ENCODE measurements at regions not wholly inside any gene's neighbourhood (a gene's known extent, or its start where the extent isn't known, plus 50 kb on each side); places are given as distances from the start of the nearest gene placed in this dataset.

DNA sequence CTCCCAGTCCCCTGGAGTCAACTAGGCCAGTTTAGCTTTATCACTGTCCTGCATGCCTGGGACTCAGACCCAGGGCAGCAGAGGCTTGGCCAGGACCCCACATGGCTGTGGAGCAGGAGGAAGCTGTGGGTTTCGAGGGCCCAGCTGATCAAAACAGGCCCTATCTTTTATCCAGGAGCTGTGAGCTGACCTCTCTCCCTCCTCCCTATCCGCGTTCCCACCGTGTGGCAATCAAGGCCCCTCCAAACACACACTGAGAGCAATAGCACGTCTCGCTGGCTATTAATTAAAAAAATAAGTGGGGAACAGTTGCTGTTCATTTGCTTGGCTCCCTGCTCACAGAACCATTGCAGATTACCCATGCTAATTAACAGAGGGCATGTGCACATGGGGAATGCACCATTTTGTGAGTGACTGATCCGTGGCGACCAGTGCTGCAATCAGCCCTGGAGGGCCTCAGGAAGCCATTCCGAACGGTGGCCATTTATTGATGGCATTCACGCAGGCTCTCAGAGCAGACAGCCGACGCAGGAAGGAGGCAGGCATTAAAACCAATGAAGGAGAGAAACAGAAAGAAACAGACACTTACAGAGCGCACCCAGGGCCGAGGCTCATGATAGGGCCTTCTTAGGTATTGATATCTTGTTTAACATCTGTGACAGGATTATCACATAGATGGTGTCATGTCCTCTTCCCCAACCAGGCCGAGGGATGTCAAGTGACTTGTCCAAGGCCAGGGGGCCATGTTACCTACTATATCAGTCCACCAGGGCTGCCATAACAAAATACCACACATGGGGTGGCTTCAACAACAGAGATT lies 157.1 kb downstream of the KATNIP start:
- H3K4me3 ChIP-seq (ENCODE audit: low read length) = no peak overlapping the region
- H3K36me3 ChIP-seq (ENCODE audit: control insufficient read depth, insufficient read depth, low read length) = no peaks in the 10 kb centered on the region
- no peaks in the 10 kb centered on the region for H3K27me3 ChIP-seq (ENCODE audit: control insufficient read depth, insufficient read depth, low read length)
- no peak overlapping the region for H3K9ac ChIP-seq (ENCODE audit: low read length)
- no peaks in the 10 kb centered on the region for H3K4me1 ChIP-seq (ENCODE audit: control insufficient read depth, insufficient read depth, low read length)
- no peak overlapping the region for H3K27ac ChIP-seq (ENCODE audit: low read depth, low read length)

DNA sequence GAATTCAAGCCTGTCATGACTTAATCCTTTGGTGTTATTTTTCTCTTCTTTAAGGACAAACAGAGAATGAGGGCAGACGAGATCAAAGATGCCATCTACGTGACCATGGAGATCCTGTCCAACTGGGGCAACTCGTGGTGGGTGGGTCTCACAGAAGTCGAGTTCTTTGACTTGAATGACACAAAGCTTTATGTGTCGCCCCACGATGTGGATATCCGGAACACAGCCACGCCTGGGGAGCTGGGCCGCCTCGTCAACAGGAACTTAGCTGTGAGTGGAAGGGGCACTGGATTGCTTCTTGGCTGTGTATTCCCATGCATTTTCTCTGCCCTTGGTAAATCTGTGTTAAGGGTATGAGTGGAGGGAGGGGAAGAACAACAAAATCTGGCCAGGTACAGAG lies 158.7 kb downstream of the KATNIP start:
- Histone ChIP-seq H3K27ac (ENCODE audit: low read depth, low read length) (no peak overlapping the region), H3K4me3 (ENCODE audit: low read length) (no peak overlapping the region), H3K36me3 (ENCODE audit: control insufficient read depth, insufficient read depth, low read length) (peaks cover 3% of the 10 kb centered on the region), H3K4me1 (ENCODE audit: control insufficient read depth, insufficient read depth, low read length) (no peaks in the 10 kb centered on the region), H3K27me3 (ENCODE audit: control insufficient read depth, insufficient read depth, low read length) (no peaks in the 10 kb centered on the region), H3K9ac (ENCODE audit: low read length) (no peak overlapping the region)

DNA sequence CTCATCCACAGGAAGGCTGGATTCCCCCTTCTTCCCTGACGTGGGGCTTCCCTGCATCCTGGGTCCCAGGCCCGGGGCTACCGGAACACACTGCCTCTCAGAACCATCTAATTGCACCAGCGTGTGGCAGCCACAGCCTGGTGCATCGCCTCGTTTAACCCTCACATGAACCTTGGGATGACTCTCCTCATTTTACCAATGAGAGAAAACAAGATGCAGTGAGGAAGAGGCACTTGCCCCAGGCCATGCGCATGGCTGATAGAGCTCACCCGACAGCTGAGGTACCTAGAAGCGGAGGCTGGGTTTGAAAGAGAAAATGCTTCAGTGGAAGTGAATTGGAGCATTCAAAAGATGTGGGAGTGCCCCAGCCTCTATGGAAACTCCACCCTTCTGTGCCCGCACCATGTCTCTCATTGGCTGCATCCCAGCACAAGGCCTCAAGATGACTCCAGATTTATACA lies 162.3 kb downstream of the KATNIP start:
- Histone ChIP-seq H3K36me3 (ENCODE audit: control insufficient read depth, insufficient read depth, low read length) (peaks cover 3% of the 10 kb centered on the region), H3K27ac (ENCODE audit: low read depth, low read length) (no peak overlapping the region), H3K9ac (ENCODE audit: low read length) (no peak overlapping the region)

DNA sequence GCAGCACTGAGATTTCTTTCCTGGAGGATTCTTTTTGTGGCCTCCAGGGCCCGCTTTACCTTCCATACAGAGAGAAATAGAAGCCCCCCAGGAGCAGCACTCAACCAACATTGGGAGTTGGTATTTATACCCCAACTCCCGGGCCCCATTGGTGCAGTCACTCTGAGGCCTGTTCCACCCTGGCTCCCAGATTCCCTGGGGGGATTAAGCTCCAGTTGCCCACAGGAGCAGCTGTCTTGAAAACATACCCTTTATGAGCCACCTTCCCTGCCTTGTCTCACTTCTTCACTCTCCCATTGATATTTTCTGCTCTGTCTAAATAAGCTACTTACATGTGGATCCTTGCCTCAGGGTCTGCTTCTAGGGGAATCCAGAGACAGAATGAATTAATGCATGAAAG lies 167.8 kb downstream of the KATNIP start:
- Histone ChIP-seq H3K36me3 (ENCODE audit: control insufficient read depth, insufficient read depth, low read length) (no peaks in the 10 kb centered on the region), H3K9ac (ENCODE audit: low read length) (no peak overlapping the region), H3K4me3 (ENCODE audit: low read length) (no peak overlapping the region), H3K27ac (ENCODE audit: low read depth, low read length) (peak overlapping the region; percentile 38), H3K27me3 (ENCODE audit: control insufficient read depth, insufficient read depth, low read length) (no peaks in the 10 kb centered on the region), H3K4me1 (ENCODE audit: control insufficient read depth, insufficient read depth, low read length) (no peaks in the 10 kb centered on the region)

More for the DNA sequence above, 162.3 kb downstream of the KATNIP start:
- Histone ChIP-seq H3K27me3 (ENCODE audit: control insufficient read depth, insufficient read depth, low read length) (no peaks in the 10 kb centered on the region), H3K4me3 (ENCODE audit: low read length) (no peak overlapping the region), H3K4me1 (ENCODE audit: control insufficient read depth, insufficient read depth, low read length) (no peaks in the 10 kb centered on the region)

DNA sequence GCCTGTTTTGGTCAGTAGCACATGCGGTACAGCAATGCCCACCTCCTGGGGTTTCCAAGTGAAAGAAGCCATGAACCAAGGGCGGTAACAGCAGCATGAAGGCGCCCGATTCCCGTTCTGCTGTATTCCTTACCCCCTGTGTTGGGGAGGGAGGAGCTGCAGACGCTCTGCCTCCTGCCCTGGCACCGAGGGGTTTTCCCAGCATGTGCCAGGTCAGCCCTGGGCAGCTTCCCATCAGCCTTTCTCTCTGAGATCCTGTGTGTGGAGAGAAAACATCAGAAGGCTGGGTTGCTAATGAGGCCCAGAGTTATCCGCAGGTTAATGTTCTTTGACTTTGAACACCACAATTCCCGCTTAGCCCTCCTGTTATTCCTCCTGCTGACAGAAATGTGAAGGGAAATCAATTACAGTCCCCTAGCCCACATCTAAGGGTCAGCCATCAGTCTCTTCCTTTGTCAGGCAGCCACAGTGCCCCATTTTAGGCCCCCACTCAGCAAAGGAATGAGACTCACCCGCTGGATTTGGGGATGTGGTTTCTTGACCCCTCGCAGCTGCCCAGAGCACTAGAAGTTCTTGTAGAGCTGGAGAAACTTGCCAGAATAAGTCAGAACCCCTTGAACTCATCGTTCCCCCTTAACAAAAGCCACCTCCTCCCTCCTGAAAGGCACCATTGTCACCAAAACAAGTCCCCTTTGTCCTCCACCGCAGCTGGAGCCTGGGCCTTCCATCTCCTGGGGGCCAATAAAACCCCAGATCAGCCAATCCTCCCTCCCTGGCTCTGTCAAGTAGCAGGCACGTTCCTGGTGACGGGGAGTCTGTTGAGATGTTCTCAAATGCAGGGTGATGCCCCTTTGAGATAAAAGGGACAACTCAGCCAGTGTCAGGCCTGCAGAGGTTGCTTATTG lies 168.5 kb downstream of the KATNIP start:
- H3K27ac ChIP-seq (ENCODE audit: low read depth, low read length) = peak overlapping the region; percentile 38
- H3K4me3 ChIP-seq (ENCODE audit: low read length) = no peak overlapping the region
- H3K27me3 ChIP-seq (ENCODE audit: control insufficient read depth, insufficient read depth, low read length) = no peaks in the 10 kb centered on the region
- no peaks in the 10 kb centered on the region for H3K4me1 ChIP-seq (ENCODE audit: control insufficient read depth, insufficient read depth, low read length)
- peaks cover 2% of the 10 kb centered on the region for H3K36me3 ChIP-seq (ENCODE audit: control insufficient read depth, insufficient read depth, low read length)
- H3K9ac ChIP-seq (ENCODE audit: low read length) = no peak overlapping the region

DNA sequence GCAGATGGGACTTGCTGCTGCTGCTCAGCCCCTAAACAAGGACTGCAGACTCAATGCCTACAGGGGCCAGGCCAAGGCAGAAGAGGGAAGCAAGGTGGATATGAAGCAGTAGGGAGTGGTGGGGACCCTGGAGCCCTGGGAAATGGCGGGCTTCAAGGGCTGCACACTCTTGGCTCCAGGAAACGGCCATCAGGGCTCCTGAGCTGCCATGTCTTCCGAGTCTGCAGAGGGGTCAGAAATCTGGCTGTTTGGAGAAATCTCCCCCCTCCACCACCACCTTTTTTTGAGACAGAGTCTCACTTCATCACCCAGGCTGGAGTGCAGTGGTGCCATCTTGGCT lies 169.1 kb downstream of the KATNIP start:
- Histone ChIP-seq H3K27ac (ENCODE audit: low read depth, low read length) (no peak overlapping the region), H3K4me3 (ENCODE audit: low read length) (no peak overlapping the region), H3K36me3 (ENCODE audit: control insufficient read depth, insufficient read depth, low read length) (peaks cover 2% of the 10 kb centered on the region), H3K27me3 (ENCODE audit: control insufficient read depth, insufficient read depth, low read length) (no peaks in the 10 kb centered on the region), H3K4me1 (ENCODE audit: control insufficient read depth, insufficient read depth, low read length) (peaks cover 1% of the 10 kb centered on the region), H3K9ac (ENCODE audit: low read length) (no peak overlapping the region)

DNA sequence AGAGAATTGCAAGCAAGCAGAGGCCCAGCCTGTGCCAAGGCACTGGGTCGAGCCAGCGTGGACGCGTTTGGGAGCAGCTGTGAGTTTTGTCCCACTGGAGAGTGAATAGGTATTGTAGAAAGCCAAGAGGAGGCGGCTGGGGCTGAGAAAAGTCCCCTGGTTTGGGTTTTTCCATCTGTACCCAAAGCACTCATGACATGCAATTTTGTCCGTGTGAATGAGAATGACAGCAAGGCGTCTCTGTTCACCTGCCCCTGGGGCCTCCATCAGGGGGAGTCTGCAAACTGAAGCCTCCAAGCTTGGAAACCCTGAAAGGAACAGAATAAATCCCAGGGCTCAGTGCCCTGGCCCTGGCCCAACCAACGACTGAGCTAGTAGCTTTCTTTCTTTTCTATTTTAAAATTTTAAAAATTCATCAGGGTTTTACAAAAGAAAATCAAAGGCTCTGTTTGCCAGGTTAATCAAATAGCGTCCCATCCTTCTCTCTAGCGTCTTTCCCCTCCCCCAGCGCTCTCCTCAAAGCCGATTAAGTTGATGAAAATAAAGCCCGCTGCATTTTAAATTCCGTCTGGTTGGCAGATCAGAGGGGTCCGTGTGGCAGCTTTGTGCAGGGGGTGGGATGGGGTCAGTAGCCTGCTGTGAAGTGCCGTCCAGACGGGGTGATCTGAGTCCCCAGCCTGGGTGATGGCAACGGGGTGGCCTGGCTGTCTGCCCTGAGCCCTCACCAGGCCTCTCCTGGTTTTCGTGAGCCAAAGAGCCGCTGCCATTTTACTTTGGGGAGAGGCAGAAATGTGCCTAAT lies 171.0 kb downstream of the KATNIP start:
- Histone ChIP-seq H3K27me3 (ENCODE audit: control insufficient read depth, insufficient read depth, low read length) (no peaks in the 10 kb centered on the region), H3K36me3 (ENCODE audit: control insufficient read depth, insufficient read depth, low read length) (peaks cover 2% of the 10 kb centered on the region), H3K4me3 (ENCODE audit: low read length) (no peak overlapping the region), H3K9ac (ENCODE audit: low read length) (peak overlapping the region; percentile 12), H3K4me1 (ENCODE audit: control insufficient read depth, insufficient read depth, low read length) (peaks cover 6% of the 10 kb centered on the region), H3K27ac (ENCODE audit: low read depth, low read length) (peak overlapping the region; percentile 34)

DNA sequence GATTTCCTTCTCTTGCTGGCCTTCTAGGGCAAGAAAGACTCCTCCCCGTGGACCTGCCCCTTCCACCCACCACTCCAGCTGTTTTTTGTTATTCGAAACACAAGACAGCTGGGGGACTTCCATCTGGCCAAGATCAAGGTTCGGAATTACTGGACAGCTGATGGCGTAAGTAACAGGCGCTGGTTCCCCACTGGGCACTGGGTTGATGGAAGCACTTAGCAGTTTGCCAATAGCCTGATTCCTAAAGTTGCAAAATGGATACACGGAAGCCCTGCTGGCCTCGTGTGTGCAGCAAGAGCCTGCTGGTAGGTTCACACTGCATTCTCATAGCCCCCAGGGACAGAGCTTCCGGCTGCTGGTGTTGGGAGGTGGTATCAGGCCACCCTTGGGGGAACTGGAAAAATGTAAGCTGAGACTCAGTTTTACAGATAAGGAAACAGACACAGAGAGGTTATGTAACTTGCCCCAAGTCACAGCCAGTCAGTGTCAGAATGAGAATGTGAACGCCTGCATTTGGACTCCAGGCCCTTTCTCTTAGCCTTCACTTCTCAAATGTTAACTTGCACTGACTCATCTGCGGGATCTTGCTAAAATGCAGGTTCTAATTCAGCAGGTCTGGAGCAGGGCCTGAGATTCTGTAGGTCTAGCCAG lies 171.7 kb downstream of the KATNIP start:
- Histone ChIP-seq H3K27me3 (ENCODE audit: control insufficient read depth, insufficient read depth, low read length) (no peaks in the 10 kb centered on the region), H3K4me1 (ENCODE audit: control insufficient read depth, insufficient read depth, low read length) (peaks cover 6% of the 10 kb centered on the region), H3K9ac (ENCODE audit: low read length) (no peak overlapping the region), H3K27ac (ENCODE audit: low read depth, low read length) (peak overlapping the region; percentile 34), H3K4me3 (ENCODE audit: low read length) (no peak overlapping the region), H3K36me3 (ENCODE audit: control insufficient read depth, insufficient read depth, low read length) (peaks cover 2% of the 10 kb centered on the region)

DNA sequence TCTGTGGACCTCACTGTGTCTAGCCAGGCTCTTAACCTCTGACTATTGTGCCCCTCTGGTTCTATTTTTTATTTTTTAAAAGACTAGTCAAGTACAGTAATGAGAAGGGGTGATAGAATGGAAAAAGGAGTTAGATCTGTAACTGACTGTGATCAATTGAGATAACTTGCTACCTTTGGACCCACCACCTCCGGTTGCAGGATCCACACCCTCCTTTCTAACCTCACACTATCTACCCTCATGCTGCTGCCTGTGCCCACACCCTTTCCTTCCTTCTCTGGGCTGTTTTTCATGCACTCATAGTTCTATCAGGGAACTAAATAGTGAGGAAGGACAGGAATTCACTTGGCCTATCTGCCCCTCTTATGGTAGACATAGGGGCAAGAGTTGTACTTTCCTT lies 172.3 kb downstream of the KATNIP start:
- Histone ChIP-seq H3K36me3 (ENCODE audit: control insufficient read depth, insufficient read depth, low read length) (peaks cover 2% of the 10 kb centered on the region), H3K4me3 (ENCODE audit: low read length) (no peak overlapping the region), H3K27me3 (ENCODE audit: control insufficient read depth, insufficient read depth, low read length) (no peaks in the 10 kb centered on the region), H3K4me1 (ENCODE audit: control insufficient read depth, insufficient read depth, low read length) (peaks cover 6% of the 10 kb centered on the region), H3K27ac (ENCODE audit: low read depth, low read length) (no peak overlapping the region), H3K9ac (ENCODE audit: low read length) (no peak overlapping the region)

DNA sequence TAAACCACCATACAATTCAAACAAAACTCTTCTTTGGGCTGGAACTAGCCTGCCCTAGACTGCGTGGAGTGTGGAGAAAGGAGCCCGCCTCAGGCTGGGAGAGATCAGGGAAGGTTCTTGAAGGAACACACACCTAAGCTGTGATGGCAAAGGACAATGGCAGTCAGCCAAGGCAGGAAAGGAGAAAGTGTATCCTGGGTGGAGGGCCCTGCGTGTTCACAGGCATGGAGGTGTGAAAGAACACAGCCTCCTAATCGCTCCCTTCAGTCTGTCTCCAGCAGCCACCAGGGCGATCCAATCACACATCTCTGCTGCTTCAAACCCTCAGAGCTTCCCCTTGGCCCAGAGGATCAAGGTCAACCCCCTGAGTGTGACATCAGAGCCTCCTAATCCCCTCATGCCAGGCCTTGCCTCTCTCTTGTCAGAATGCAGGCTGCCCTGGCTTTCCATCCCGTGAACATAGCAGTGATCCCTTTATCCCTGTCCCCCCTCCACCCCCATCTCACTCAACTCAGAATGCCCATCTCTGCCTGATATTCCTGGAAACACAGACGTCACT lies 173.0 kb downstream of the KATNIP start:
- Histone ChIP-seq H3K9ac (ENCODE audit: low read length) (no peak overlapping the region), H3K4me1 (ENCODE audit: control insufficient read depth, insufficient read depth, low read length) (peaks cover 6% of the 10 kb centered on the region), H3K36me3 (ENCODE audit: control insufficient read depth, insufficient read depth, low read length) (peaks cover 2% of the 10 kb centered on the region), H3K27me3 (ENCODE audit: control insufficient read depth, insufficient read depth, low read length) (no peaks in the 10 kb centered on the region), H3K27ac (ENCODE audit: low read depth, low read length) (no peak overlapping the region), H3K4me3 (ENCODE audit: low read length) (no peak overlapping the region)

DNA sequence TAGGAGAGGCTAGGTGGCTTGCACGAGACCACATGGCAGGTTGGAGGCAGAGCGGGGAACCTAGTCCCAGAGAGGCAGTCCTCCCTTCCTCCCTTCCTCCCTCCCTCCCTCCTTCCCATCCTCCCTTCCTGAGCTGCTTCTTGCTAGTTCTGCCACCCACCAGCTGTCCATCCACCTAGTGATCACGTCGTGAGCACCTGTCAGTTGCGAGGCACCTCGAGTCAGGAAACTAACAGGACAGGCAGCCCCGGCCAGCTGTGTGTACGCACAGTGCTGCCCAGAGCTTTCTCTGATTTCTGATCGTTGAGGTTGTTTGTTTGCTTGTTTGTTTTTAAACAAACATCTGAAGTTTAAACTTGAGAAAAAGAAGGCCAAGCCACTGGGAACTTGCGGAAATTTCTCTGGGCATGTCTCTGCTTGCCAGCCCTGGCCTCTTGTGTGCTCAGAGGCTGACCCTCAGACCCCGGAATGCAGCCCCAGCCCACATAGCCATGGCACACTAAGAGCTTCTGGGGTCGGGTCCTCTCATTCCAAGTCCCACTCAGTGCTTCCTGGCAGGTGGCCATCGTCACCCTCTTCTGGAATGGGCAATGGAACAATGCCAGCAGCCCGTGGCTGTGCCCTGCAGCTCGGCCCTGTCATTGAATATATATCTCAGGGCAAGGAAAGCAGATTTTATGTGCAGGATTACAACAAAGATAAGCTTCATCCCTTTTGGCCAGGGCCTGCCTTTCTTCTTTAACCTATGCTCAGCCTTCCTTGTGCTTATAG lies 174.0 kb downstream of the KATNIP start:
- Histone ChIP-seq H3K4me1 (ENCODE audit: control insufficient read depth, insufficient read depth, low read length) (peaks cover 6% of the 10 kb centered on the region), H3K27ac (ENCODE audit: low read depth, low read length) (peak overlapping the region; percentile 46), H3K9ac (ENCODE audit: low read length) (no peak overlapping the region)

More for the DNA sequence above, 174.0 kb downstream of the KATNIP start:
- Histone ChIP-seq H3K36me3 (ENCODE audit: control insufficient read depth, insufficient read depth, low read length) (peaks cover 4% of the 10 kb centered on the region), H3K27me3 (ENCODE audit: control insufficient read depth, insufficient read depth, low read length) (no peaks in the 10 kb centered on the region), H3K4me3 (ENCODE audit: low read length) (no peak overlapping the region)
